ENCODE measurements at regions not wholly inside any gene's neighbourhood (a gene's known extent, or its start where the extent isn't known, plus 50 kb on each side); places are given as distances from the start of the nearest gene placed in this dataset.

DNA sequence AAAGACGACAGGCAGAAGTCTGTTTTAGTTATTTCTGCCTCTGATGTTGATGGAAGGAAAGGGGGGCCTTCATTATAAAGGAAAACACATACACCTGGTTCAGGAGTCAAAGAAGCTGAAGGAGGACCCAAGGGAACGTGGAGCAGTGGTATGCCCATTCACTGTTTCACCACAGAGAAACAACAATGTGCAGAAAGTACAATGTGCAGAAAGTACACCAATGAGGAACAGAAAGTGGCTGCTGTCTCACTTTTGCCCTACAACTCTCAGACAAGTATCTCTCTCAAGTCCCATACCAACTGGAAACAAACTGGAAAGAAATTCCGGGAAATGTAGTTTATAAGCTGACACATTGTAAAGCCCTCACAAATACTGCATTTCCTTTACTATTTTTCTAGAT, 564.5 kb downstream of the TRAM1L1 start:
- in situ Hi-C loops (cut with HindIII; ENCODE audit: low pct_ligation_motif_present, low pct_unique_long_range_greater_than_20kb, low sequenced_read_pairs) = no loop called here
- DNase-seq = no peak

DNA sequence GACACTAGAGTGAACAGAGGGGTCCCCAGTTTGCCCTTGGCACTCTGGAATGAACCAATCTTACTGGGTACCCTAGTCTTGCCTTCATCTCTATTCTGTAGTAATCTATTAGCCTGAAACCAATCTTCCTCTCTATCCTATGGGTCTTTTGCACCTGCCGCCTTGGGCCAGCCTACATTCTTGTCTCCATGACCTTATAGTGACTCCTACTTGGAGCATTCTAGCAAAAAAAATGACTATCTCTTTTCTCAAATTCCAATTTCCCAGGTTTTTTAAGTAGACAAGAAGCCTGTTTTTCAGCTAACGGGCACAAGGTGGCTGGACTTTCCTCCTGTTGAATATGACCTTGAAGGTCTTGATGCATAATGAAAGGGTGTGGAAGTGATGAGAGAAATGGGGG, 568.7 kb downstream of the TRAM1L1 start:
- no peak for DNase-seq
- in situ Hi-C loops (cut with HindIII; ENCODE audit: low pct_ligation_motif_present, low pct_unique_long_range_greater_than_20kb, low sequenced_read_pairs) = no loop called here

DNA sequence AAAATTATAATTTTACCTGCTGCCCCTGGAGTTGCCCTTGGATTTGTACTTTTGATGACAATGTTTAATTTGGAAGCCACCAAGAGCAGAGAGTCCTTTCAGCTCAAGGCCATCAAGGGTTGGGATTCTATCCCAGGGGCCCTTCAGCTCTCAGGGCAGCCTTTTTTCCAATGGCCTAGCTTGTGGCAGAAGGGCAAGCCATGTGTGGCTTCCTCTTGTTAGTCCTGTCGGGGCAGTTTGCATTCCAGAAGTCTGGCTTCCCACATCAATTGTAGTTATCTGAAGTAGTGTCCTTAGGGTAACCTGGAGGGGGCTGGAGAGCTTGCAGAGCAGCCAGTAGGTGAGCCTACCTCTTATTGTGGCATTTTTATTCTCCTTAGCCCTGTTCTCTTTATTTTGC, 569.4 kb downstream of the TRAM1L1 start:
- DNase-seq = no peak
- in situ Hi-C loops (cut with HindIII; ENCODE audit: low pct_ligation_motif_present, low pct_unique_long_range_greater_than_20kb, low sequenced_read_pairs) = no loop called here

DNA sequence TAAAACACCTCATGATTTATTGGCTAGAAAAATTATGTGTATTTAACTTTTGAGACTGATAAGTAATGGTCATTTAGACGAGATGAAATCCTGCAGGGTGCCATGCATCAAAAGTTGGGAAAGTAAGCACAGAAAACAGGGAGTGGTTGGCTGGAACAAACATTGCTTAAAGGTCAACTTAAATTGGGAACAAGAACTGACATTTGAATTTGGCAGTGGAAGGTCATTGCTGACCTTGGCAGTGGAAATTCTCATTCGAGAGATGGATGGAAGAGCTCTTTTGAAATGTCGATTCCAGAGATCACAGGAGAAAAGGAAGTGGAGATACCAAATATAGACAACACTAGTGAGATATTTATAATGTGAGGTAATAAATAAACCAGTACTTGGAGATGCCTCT, 572.8 kb downstream of the TRAM1L1 start:
- no peak for DNase-seq
- in situ Hi-C loops (cut with HindIII; ENCODE audit: low pct_ligation_motif_present, low pct_unique_long_range_greater_than_20kb, low sequenced_read_pairs) = no loop called here

DNA sequence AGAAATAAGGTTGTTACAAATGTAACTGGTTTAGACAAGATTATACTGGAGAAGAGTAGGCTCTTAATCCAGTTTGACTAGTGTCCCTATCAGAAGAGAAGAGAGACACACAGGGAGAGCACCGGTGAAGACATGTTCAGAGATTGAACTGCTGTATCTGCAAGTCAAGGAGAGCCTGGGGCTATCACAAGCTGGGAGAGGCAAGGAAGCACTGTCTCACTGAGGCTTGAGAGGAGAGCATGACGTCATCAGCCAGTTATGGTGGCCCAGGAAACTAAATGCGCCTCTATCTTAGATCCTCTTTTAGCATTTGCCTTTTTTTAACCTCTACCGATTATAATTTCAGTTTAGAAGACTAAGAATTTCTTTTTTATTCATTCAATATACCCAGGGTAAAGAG, 583.4 kb downstream of the TRAM1L1 start:
- in situ Hi-C loops (cut with HindIII; ENCODE audit: low pct_ligation_motif_present, low pct_unique_long_range_greater_than_20kb, low sequenced_read_pairs) = no loop called here
- DNase-seq = no peak

DNA sequence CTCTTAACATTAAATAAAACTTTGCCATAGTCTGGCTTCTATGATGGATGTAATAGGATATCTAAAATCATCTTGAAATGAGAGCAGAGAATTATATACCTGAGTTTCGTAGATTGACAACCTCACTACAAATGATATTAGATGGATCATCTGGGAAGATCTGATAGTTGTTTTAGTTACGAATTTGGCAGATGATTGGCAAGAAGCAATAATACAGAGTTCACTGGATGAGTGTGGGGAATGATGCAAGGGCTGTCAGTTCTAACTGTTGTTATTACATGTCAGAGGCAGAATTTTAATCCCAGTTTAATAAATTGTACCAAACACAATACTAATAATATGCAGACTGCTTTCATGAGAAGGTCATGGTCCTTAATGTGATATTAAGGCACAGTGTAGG, 585.2 kb downstream of the TRAM1L1 start:
- no peak for DNase-seq
- in situ Hi-C loops (cut with HindIII; ENCODE audit: low pct_ligation_motif_present, low pct_unique_long_range_greater_than_20kb, low sequenced_read_pairs) = no loop called here

DNA sequence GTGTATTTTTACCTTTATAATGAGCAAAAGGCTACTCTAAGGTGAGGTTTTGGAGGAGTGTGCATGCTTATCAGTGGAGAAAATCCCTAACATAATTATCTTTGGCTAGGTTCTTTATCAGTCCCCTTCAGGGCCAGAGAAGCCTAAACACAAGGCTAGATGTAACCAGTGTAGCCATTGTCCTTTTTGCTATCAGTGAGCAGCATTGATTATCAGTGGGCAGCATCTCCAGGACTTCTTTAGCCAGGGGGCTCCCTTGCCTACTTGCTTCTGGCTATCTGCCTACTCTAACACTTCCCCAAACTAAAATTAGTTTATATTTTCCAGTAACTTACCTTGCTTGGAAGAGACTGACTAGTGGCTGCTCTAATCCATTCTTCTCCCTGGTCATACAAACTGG, 595.6 kb downstream of the TRAM1L1 start:
- no peak for DNase-seq
- in situ Hi-C loops (cut with HindIII; ENCODE audit: low pct_ligation_motif_present, low pct_unique_long_range_greater_than_20kb, low sequenced_read_pairs) = no loop called here

DNA sequence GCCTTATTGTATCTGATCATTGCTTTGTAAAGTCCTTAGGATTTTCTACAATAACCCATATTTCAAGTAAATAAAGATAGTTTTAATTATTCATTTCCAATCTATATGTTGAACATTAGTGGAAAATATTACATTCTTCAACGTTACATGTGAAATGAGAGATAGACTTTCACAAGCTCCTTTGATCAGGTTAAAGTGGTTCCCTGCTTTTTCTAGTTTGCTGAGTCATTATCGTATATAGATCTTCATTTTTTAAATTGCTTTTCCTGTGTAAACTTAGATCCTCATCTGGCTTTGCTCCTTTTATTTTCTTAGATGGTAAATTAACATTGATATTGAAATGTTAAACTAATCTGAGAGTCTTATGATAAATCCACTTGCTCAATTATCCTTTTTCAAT, 599.0 kb downstream of the TRAM1L1 start:
- in situ Hi-C loops (cut with HindIII; ENCODE audit: low pct_ligation_motif_present, low pct_unique_long_range_greater_than_20kb, low sequenced_read_pairs) = no loop called here
- no peak for DNase-seq

DNA sequence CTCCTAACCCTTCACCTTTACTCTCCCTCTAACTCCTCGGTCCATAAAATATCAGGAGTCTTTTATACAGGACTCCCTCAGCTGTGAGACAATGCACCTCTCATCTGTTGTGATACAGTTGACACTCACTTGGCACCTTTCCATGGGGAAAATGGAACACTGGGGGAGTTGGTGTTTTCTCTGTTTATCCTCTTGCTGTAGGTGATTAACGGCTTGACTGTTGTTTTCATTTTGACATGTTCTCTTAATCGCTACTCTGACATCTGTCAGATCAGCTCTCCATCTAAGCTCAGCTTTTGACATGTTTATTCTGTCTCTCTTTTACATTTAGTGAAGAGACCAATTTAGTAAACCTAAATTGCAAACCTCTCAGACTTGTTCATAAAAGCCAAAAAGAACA, 604.8 kb downstream of the TRAM1L1 start:
- in situ Hi-C loops (cut with HindIII; ENCODE audit: low pct_ligation_motif_present, low pct_unique_long_range_greater_than_20kb, low sequenced_read_pairs) = no loop called here
- no peak for DNase-seq

DNA sequence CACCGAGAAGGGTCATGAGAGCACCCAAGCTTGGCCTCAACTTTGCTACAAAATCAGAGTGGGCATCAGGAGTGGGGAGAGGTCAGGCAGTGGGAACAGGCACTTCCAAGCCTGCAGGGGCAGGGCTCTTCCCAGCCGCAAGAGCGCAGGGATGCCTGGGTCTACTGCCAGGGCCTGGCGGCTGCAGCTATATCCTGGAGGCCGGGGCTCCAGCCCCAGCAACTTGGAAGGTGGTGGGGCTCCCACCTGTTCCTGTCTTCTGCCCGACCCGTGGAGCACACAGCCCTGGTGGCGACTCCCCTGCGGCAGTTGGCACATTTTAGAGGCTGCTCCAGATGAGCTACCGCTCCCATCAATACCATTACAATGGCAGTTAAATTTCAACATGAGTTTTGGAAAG, 607.0 kb downstream of the TRAM1L1 start:
- DNase-seq = no peak
- in situ Hi-C loops (cut with HindIII; ENCODE audit: low pct_ligation_motif_present, low pct_unique_long_range_greater_than_20kb, low sequenced_read_pairs) = no loop called here

DNA sequence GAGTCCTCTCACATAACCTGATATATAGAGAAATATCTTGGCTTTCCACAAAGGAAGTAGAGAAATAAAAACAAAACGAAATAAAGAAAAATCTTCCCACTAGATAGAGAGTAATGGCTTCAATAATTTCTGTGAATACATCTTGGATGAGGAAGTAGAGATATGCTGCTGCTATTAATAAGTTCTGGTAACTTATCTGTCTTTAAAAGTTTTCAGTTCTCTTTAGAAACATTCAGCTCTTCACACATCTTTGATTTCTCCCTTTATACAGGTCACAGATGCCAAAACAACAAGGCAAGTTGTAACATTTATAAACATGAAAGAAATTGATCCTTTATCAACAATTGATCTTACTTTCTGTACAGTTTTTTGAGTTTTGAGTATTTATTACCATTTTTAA, 615.8 kb downstream of the TRAM1L1 start:
- no peak for DNase-seq
- in situ Hi-C loops (cut with HindIII; ENCODE audit: low pct_ligation_motif_present, low pct_unique_long_range_greater_than_20kb, low sequenced_read_pairs) = no loop called here

DNA sequence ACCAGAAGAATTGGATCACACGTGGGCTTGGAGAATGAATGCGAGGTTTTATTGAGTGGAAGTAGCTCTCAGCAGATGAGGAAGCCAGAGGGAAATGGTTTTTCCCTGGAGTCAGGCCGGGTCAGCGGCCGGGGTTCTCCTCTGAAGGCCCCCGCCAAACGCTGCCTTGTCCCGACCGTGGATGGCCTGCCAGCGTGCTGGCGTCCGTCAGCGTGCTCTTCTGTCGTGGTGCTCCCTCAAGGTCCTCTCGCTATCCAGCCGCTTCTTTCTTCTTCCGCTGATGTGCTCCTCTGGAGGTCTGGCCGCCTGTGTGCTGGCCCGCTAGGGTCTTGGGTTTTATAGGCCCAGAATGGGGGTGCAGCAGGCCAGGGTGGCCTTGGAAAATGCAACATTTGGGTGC, 632.2 kb downstream of the TRAM1L1 start:
- no peak for DNase-seq
- in situ Hi-C loops (cut with HindIII; ENCODE audit: low pct_ligation_motif_present, low pct_unique_long_range_greater_than_20kb, low sequenced_read_pairs) = no loop called here

DNA sequence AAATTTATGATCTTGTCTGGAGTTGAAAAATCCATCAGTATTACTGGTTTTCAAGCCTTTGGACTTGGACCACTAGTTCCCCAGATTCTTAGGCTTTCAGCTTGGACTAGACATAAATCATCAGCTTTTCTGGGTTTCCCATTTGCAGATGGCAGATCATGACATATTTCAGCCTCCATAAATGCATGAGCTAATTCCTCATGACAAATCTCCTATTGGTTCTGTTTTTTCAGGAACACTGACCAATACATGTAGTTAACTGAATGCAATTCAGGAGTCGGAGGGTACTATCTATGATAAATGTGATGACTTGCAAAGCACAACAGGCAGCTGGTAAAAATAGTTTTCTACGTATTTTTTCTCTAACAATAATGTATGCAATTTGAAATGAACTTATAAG, 635.6 kb downstream of the TRAM1L1 start:
- no peak for DNase-seq
- in situ Hi-C loops (cut with HindIII; ENCODE audit: low pct_ligation_motif_present, low pct_unique_long_range_greater_than_20kb, low sequenced_read_pairs) = no loop called here

DNA sequence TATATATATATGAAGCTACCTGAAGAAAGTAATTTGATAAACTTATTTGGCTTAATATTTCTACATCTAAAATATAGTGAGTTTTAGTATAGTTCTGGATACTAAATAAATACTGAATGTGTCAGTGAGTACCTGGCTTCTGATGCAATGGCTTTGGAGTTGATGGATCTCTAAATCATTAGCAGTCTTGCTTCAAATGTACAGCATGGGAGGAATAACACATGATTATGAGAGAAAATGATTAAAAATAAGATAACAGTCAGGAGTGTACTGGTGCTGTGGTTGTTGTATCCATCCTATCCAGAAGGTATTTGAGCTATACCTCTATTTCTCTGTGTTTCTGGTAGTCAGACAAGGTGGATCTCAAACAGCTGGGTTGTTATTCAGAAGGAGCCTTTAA, 641.3 kb downstream of the TRAM1L1 start:
- DNase-seq = no peak
- in situ Hi-C loops (cut with HindIII; ENCODE audit: low pct_ligation_motif_present, low pct_unique_long_range_greater_than_20kb, low sequenced_read_pairs) = no loop called here

DNA sequence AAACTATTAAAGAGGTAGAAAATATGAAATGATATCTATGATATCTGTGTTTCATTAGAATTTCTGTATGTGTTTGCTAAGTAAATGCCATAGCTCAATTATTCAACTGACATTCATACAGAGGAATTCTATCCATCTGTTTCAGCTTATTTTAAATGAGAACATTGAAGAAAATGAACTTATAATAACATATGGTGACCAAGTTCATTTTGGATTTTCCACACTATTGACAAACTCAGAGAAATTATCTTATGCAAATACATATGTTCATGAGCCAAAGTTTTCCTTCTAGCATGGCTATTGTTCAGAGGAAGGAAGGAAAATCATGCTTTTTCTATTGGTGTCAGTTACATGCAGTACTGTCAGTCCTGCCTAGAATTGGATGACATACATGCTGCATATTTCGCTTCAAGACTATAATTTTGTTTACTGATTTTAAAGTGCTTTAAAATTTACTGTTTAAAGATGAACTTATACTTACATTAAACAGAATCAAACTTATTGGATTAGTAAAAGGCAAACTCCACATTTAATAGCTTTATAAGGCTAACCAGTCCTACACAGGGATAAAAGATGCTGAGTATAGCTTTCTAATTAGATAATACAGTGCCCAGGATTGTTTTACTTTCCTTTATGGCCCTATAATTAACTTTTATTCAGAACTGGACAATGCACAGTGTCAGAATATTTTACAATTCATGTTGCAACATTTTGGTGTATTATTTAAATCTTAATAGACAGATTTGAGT, 646.2 kb downstream of the TRAM1L1 start:
- DNase-seq = no peak
- in situ Hi-C loops (cut with HindIII; ENCODE audit: low pct_ligation_motif_present, low pct_unique_long_range_greater_than_20kb, low sequenced_read_pairs) = no loop called here

DNA sequence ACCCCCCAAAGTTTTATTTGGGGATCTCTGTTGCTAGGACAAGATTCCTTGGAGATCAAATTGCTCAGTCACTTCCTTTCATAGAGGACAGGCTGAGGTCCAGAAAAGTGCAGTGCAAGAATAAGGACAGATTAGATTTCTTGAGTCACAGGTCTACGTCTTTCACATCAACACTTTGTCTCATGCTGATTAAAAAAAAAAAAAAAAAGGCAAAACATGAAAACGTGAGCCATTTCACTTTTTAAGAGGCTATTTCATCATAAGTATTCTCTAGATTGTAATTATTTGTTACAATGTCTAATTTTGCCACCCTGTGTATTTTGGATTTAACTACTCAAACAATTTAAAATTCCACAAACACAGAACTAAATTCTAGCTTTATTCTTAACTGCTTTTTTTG, 647.0 kb downstream of the TRAM1L1 start:
- in situ Hi-C loops (cut with HindIII; ENCODE audit: low pct_ligation_motif_present, low pct_unique_long_range_greater_than_20kb, low sequenced_read_pairs) = no loop called here
- no peak for DNase-seq

DNA sequence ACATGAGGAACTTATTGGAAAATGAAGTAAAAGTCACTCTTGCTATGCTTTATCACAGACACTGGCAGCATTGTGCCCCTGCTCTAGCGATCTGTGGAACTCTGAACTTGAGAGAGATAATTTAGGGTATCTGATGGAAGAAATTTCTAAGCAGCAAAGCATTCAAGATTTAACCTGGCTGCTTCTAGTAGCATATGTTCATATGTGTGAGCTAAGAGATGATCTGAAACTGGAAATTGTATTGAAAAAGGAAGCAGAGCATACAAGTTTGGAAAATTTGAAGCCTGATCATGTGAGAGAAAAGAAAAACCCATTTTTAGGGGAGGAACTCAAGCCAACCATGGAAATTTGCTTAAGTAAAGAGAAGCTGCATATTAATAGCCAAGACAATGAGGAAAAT, 657.7 kb downstream of the TRAM1L1 start:
- in situ Hi-C loops (cut with HindIII; ENCODE audit: low pct_ligation_motif_present, low pct_unique_long_range_greater_than_20kb, low sequenced_read_pairs) = no loop called here

DNA sequence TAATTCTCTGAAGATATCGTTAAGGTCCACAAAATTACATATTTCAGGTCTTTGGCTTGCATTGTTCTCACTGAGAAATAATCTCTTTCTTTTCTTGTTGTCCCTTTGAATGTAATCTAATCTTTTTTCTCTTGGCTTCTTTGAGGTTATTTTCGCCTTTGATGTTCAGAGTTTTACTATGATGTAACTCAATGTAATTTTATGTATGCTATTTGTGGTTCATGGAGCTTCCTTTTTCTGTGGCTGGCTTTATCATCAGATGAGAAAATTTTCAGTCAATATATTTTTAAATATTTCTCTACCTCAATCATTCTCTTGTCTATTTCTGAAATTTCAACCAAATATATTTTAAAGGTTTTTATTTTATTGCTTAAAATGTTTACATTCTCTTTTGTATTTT, 672.2 kb downstream of the TRAM1L1 start:
- no peak for DNase-seq

More for the DNA sequence above, 657.7 kb downstream of the TRAM1L1 start:
- DNase-seq = no peak

DNA sequence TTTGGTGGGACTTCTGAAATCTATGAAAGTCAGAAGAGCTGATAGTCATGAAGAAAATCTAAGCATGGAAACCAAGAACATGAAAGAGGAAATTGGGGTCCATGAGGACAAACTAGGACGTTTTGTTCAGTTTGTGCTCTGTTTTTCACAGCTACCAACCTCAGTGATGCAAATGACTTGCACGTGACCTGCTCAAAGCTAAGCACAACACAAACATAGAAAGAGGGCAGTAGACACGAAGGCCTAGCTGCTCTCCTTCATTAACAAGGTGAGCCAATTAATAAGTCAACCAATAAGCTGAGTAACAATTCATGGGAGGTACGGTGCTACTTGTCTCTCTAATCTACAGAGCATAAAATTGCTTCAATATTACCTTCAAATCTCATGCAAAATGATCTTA, 684.1 kb downstream of the TRAM1L1 start:
- in situ Hi-C loops (cut with HindIII; ENCODE audit: low pct_ligation_motif_present, low pct_unique_long_range_greater_than_20kb, low sequenced_read_pairs) = no loop called here
- DNase-seq = no peak

More for the DNA sequence above, 672.2 kb downstream of the TRAM1L1 start:
- in situ Hi-C loops (cut with HindIII; ENCODE audit: low pct_ligation_motif_present, low pct_unique_long_range_greater_than_20kb, low sequenced_read_pairs) = no loop called here

DNA sequence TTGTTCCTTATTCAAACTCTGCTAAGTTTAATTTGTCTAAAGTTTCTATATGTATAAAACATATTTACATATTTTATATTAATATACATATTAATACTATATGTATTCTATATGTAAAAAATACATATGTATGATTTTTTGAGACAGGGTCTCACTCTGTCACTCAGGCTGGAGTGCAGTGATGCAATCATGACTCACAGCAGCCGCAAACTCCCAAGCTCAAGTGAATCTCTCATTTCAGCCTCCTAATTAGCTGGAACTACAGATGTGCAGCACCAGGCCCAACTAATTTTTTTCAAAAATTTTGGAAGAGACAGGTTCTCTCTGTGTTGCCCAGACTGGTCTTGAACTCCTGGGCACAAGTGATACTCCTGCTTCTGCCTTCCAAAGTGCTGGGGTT, 684.9 kb downstream of the TRAM1L1 start:
- in situ Hi-C loops (cut with HindIII; ENCODE audit: low pct_ligation_motif_present, low pct_unique_long_range_greater_than_20kb, low sequenced_read_pairs) = no loop called here
- peak; percentile 2 for DNase-seq

DNA sequence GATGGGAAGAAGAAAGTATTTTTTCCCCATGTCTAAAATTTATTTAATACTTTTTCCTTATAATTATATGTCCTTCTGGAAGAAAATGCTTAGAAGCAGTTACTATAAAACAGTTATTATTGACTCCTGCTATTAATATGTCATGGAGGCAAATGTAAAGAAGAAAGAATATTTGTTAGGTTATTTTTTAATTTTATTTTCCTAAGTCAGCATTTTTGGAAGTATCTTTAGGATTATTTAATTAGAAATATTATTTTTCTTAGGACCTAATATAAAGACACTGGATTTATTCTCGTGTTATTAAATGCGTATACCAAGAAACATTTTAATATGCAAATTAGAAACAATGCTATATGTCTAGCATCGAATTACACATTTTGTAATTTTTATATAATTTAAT, 687.7 kb downstream of the TRAM1L1 start:
- DNase-seq = no peak
- in situ Hi-C loops (cut with HindIII; ENCODE audit: low pct_ligation_motif_present, low pct_unique_long_range_greater_than_20kb, low sequenced_read_pairs) = no loop called here
